ENCODE measurements at regions not wholly inside any gene's neighbourhood (a gene's known extent, or its start where the extent isn't known, plus 50 kb on each side); places are given as distances from the start of the nearest gene placed in this dataset.

GRCh38 chr2:221741496-221742211 lies 169.6 kb upstream of the EPHA4 start:
- no peak for TF ChIP-seq CTCF (IDR thresholded peaks at IDR 0.05; ENCODE audit: insufficient read depth, low read length, poor library complexity, severe bottlenecking)
- no peak for TF ChIP-seq EZH2phosphoT487 (conservative IDR thresholded peaks at IDR 0.05; ENCODE audit: low read length)
